Left lung (tissue), 4 donors: ENCODE measurements at regions not wholly inside any gene's neighbourhood (a gene's known extent, or its start where the extent isn't known, plus 50 kb on each side); places are given as distances from the start of the nearest gene placed in this dataset.

ENCODE experiments used
- ATAC-seq: fragments of 200-7000 bp; cut with Tn5 transposase; one replicate; pipeline ENCODE4 v1.9.1; 2020; ENCODE audit warnings: moderate library complexity
- DNase-seq, 4 donors: peaks; one replicate each; pipeline ENCODE4 v3.0.0-alpha.2; 2013 to 2020
- H3K27ac ChIP-seq, 2 donors: fragments of 200-600 bp; sonication (generic) in 1 of 2; one replicate each; pipeline versions ENCODE4 v1.5.0 to v1.8.0; 2020 to 2021
- H3K27me3 ChIP-seq, 2 donors: fragments of 200-600 bp; sonication (generic) in 1 of 2; one replicate each; pipeline versions ENCODE4 v1.5.0 to v1.8.0; 2020 to 2021
- H3K36me3 ChIP-seq, 2 donors: fragments of 200-600 bp; sonication (generic) in 1 of 2; one replicate each; pipeline versions ENCODE4 v1.5.0 to v1.8.0; 2020 to 2021
- H3K4me1 ChIP-seq, 2 donors: fragments of 200-600 bp; one replicate each; pipeline ENCODE4 v1.8.0; 2021
- H3K4me3 ChIP-seq, 2 donors: fragments of 200-600 bp; sonication (generic) in 1 of 2; one replicate each; pipeline versions ENCODE4 v1.5.0 to v1.8.0; 2020 to 2021; ENCODE audit warnings: mild to moderate bottlenecking in 1 of 2
- H3K9me3 ChIP-seq, 2 donors: fragments of 200-600 bp; sonication (generic) in 1 of 2; one replicate each; pipeline versions ENCODE4 v1.5.0 to v1.8.0; 2020 to 2021
- intact Hi-C, 2 donors: fragments of 100-400 bp; cut with DNase I; formaldehyde crosslinking; loops; one replicate each; pipeline versions ENCODE4 v1.11.2 to v1.14.2; 2022
- TF ChIP-seq, protein P1 (sequence below), 2 donors: fragments of 200-600 bp; sonication (generic) in 1 of 2; IDR thresholded peaks; one replicate each; pipeline versions ENCODE4 v1.5.0 to v1.8.0; 2021; ENCODE audit warnings: antibody characterized with exemption in 2 of 2
- donor health status: DM: no; HTN: yes; CAD: no.
- donor health status: DM: no; HTN: no; CAD: no.

DNA sequence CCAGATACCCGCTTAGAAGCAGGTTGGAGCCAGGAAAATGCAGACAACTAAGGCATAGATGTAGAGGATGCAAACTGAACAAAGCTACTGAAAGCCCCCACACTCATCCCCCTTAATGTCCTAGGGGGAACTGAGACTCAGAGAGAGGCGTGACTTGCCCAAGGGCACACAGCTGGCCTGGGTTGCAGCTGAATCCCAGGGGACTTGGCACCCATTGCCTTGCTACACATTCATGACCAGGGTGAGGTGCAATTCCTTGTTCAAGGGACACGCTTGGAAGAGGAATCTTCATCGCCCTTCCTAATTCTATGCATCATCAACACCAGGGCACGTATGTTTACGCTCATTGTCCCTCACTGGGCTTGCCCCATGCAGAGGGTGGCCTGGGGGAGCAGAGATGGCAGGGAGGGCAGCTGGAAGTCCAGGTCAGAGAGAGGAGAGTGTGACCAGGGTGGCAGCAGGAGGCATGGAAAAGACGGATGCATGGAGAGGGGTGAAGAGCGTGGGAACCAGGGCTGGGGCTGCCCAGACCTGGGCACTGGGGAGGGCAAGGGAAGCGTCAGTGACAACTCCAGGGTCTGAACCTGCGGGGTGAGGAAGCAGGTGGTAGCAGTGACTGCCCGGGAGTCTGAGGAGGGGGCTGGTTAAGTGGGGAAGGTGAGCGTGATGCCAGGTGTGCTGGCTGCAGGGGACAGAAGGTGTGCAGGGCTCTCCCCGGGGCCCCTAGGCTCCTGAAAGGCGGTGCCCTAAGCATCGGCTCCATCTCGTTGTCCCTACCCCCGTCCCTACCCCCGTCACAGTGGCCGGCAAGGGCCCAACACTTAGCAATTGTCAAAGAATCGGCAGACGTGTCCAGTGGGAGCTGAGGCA lies 267.1 kb upstream of the TNRC6C start:
- Histone ChIP-seq H3K9me3 (no peaks in the 10 kb centered on the region), H3K36me3 (no peaks in the 10 kb centered on the region), H3K27ac (no peak overlapping the region), H3K27me3 (peaks cover 13 to 77% of the 10 kb centered on the region in 2 donors), H3K4me3 (no peak overlapping the region), H3K4me1 (peaks cover 0 to 8% of the 10 kb centered on the region in 2 donors)
- intact Hi-C loops, result no loop called here
- DNase-seq (no peak), ATAC-seq (no peak)
- TF ChIP-seq, protein P1, sequence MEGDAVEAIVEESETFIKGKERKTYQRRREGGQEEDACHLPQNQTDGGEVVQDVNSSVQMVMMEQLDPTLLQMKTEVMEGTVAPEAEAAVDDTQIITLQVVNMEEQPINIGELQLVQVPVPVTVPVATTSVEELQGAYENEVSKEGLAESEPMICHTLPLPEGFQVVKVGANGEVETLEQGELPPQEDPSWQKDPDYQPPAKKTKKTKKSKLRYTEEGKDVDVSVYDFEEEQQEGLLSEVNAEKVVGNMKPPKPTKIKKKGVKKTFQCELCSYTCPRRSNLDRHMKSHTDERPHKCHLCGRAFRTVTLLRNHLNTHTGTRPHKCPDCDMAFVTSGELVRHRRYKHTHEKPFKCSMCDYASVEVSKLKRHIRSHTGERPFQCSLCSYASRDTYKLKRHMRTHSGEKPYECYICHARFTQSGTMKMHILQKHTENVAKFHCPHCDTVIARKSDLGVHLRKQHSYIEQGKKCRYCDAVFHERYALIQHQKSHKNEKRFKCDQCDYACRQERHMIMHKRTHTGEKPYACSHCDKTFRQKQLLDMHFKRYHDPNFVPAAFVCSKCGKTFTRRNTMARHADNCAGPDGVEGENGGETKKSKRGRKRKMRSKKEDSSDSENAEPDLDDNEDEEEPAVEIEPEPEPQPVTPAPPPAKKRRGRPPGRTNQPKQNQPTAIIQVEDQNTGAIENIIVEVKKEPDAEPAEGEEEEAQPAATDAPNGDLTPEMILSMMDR (IDR thresholded peaks at IDR 0.05), result no peak

DNA sequence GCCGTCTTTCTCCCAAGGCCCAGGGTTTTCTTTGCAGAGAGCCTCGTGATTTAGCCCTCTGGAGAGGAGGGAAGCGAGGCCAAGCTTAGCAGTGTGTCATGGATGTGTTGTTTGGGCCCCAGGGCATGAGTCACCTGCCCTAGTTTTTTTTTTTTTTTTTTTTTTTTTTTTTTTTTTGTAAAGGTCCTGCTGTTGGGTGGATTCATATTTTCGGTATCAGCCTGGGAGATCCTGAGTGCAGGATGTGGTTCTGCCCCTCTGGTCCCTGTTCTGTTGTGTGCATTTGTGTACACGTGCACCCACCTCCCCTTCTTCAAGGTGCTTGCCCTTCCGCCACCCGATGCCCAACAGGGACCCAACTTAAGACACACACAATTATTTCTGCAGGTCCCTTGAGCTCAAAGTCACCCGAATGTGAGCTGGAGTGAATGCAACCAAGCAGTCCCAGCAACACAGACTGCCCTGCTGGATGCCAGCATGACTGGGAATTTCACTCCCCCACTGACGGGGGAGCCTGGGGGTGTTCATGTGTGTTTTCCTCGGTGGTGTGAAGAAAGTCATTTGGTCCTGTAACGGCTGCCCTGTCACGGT lies 265.8 kb upstream of the TNRC6C start:
- DNase-seq (no peak), ATAC-seq (no peak)
- Histone ChIP-seq H3K36me3 (no peaks in the 10 kb centered on the region), H3K27ac (no peak overlapping the region), H3K4me1 (peaks cover 0 to 8% of the 10 kb centered on the region in 2 donors), H3K27me3 (peaks cover 18 to 89% of the 10 kb centered on the region in 2 donors), H3K4me3 (no peak overlapping the region), H3K9me3 (no peaks in the 10 kb centered on the region)
- intact Hi-C loops, result no loop called here
- TF ChIP-seq, protein P1 (IDR thresholded peaks at IDR 0.05), result no peak

DNA sequence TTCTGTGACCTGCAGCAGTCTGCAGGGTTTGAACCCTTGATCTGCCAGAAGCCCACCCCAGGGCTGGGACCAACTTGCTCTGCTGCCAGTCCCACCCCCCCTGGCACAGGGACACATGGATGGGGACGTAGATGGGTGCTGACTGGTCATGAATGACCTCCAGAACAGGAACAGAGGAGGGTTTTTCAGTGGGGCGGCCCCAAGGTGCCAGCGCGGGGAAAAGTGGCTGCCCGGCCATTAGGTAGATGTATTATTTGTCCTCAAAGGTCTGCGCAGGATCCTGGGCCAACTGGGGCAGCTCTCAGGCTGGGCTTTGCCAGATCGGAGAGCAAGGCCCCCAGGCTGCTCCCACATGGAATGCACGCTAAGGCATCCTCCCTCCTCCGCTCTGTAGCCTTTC lies 265.2 kb upstream of the TNRC6C start:
- Histone ChIP-seq H3K4me1 (peaks cover 0 to 8% of the 10 kb centered on the region in 2 donors), H3K27me3 (peaks cover 18 to 95% of the 10 kb centered on the region in 2 donors), H3K27ac (no peak overlapping the region), H3K4me3 (no peak overlapping the region), H3K9me3 (no peaks in the 10 kb centered on the region), H3K36me3 (no peaks in the 10 kb centered on the region)
- intact Hi-C loops, result no loop called here
- no peak for DNase-seq
- ATAC-seq, result no peak
- TF ChIP-seq, protein P1 (IDR thresholded peaks at IDR 0.05), result no peak

DNA sequence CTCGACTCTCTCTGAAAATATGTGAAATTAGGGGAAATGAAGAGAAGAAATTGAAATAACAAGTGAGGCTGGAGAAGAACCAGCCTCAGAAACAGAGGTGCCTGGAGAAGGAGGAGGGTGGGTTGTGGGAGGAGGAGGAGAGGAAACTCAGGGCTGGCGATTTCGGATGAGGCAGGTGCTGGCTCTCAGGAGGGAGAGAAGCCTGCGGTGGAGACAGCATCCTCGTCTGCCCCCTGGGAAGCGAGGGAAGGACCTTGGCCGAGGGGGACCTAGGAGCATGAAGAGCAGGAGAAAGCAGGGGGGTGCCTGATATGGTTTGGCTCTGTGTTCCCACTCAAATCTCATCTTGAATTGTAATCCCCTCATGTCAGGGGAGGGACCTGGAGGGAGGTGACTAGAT lies 264.7 kb upstream of the TNRC6C start:
- DNase-seq, result no peak
- no peak for ATAC-seq
- Histone ChIP-seq H3K27me3 (peaks cover 18 to 95% of the 10 kb centered on the region in 2 donors), H3K27ac (no peak overlapping the region), H3K36me3 (no peaks in the 10 kb centered on the region), H3K4me1 (peaks cover 0 to 8% of the 10 kb centered on the region in 2 donors), H3K9me3 (no peaks in the 10 kb centered on the region), H3K4me3 (no peak overlapping the region)
- intact Hi-C loops, result no loop called here
- TF ChIP-seq, protein P1 (IDR thresholded peaks at IDR 0.05), result no peak
